Chondrocyte (in vitro differentiated cells): ENCODE measurements at regions not wholly inside any gene's neighbourhood (a gene's known extent, or its start where the extent isn't known, plus 50 kb on each side); places are given as distances from the start of the nearest gene placed in this dataset.

Experiments
- DNase-seq: peaks from one replicate; pipeline ENCODE4 v3.0.0; 2021; ENCODE audit warnings: mixed read lengths, low spot score
- H3K27ac Mint-ChIP-seq: one replicate; pipeline ENCODE4 v1.8.0; 2021; ENCODE audit warnings: mild to moderate bottlenecking, moderate library complexity, mixed read lengths; ENCODE audit not compliant: unreplicated experiment
- H3K27me3 Mint-ChIP-seq: 2 replicates; pipeline ENCODE4 v1.8.0; 2021; ENCODE audit warnings: low read depth, mixed read lengths
- H3K36me3 Mint-ChIP-seq: 2 replicates; pipeline ENCODE4 v1.8.0; 2021; ENCODE audit warnings: low read depth, mixed read lengths
- H3K4me1 Mint-ChIP-seq: 2 replicates; pipeline ENCODE4 v1.8.0; 2021; ENCODE audit warnings: low read depth, mild to moderate bottlenecking, mixed read lengths
- H3K4me3 Mint-ChIP-seq: one replicate; pipeline ENCODE4 v1.8.0; 2021; ENCODE audit warnings: mild to moderate bottlenecking, moderate library complexity, mixed read lengths; ENCODE audit not compliant: unreplicated experiment
- H3K9me3 Mint-ChIP-seq: 2 replicates; pipeline ENCODE4 v1.8.0; 2021; ENCODE audit warnings: low read depth, mixed read lengths
- TF ChIP-seq, protein P1 (sequence below): fragments of 200-600 bp; sonication (generic); IDR thresholded peaks from 2 replicates; pipeline ENCODE4 v1.5.0; 2021; ENCODE audit warnings: antibody characterized with exemption, mild to moderate bottlenecking, moderate library complexity

DNA sequence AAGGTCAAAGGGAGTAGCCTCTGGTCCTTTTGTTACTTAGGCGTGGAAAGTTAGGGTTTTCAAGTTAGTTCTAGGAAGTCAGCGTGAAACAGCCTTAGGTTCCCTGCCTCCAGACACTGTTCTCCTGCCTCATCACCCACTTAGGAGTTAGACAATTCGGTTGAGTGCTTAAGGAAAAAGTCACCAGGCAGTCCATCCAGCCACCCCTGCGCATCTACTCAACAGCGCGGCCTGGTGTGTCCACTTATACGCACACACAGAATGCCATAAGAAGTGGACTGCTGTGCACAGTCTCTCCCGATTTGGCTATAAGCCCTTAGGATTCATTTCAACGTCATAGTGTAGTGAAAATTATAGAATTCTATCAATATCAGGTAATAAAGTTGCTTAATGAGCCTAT, 470.8 kb upstream of the TNP1 start:
- no peaks in the 10 kb centered on the region for H3K27me3 Mint-ChIP-seq
- TF ChIP-seq, protein P1, sequence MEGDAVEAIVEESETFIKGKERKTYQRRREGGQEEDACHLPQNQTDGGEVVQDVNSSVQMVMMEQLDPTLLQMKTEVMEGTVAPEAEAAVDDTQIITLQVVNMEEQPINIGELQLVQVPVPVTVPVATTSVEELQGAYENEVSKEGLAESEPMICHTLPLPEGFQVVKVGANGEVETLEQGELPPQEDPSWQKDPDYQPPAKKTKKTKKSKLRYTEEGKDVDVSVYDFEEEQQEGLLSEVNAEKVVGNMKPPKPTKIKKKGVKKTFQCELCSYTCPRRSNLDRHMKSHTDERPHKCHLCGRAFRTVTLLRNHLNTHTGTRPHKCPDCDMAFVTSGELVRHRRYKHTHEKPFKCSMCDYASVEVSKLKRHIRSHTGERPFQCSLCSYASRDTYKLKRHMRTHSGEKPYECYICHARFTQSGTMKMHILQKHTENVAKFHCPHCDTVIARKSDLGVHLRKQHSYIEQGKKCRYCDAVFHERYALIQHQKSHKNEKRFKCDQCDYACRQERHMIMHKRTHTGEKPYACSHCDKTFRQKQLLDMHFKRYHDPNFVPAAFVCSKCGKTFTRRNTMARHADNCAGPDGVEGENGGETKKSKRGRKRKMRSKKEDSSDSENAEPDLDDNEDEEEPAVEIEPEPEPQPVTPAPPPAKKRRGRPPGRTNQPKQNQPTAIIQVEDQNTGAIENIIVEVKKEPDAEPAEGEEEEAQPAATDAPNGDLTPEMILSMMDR: peak; percentile 13
- H3K4me1 Mint-ChIP-seq: peaks cover 64% of the 10 kb centered on the region
- no peaks in the 10 kb centered on the region for H3K36me3 Mint-ChIP-seq
- no peaks in the 10 kb centered on the region for H3K9me3 Mint-ChIP-seq
- H3K4me3 Mint-ChIP-seq: no peak overlapping the region
- H3K27ac Mint-ChIP-seq: no peak overlapping the region
- no peak for DNase-seq

DNA sequence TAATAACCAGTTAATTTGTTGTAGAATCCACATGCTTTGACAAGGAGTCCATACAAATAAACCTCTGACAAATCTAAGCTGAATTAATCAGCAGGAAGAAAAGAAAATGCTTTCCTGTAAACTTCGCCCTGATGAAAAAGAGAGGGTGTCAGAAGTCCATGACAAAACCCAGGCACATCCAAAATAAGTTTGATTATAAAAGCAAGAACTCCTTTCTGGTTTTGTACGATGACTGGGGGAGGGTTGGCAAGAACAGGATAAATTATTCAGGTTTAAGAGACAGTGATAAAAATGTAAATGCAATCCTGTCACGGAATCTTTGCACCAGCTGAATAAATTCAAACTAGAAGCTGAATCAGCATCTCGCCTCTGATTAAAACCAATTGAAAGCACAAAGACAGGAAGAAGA, 469.2 kb upstream of the TNP1 start:
- peaks cover 4% of the 10 kb centered on the region for H3K9me3 Mint-ChIP-seq
- no peak for DNase-seq
- H3K27me3 Mint-ChIP-seq: no peaks in the 10 kb centered on the region
- H3K27ac Mint-ChIP-seq: peak overlapping the region; percentile 54
- peaks cover 3% of the 10 kb centered on the region for H3K36me3 Mint-ChIP-seq
- TF ChIP-seq, protein P1: no peak
- peaks cover 66% of the 10 kb centered on the region for H3K4me1 Mint-ChIP-seq
- H3K4me3 Mint-ChIP-seq: no peak overlapping the region

DNA sequence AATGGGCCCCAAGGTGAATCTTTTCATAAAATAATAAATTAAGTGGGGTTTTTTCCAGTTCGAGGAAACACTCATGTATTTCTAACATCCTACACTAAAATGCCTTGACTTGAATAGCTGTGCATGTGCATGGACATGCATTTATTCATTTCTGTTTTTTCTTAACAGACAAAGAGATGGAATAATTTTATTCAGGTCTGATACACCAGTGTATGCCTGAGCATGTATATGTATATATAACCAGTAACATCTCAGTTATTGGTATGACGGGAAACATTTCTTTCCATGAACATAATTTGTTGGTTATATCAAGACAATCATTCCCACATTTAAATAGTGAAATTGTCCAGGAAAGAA, 468.7 kb upstream of the TNP1 start:
- peaks cover 66% of the 10 kb centered on the region for H3K4me1 Mint-ChIP-seq

DNA sequence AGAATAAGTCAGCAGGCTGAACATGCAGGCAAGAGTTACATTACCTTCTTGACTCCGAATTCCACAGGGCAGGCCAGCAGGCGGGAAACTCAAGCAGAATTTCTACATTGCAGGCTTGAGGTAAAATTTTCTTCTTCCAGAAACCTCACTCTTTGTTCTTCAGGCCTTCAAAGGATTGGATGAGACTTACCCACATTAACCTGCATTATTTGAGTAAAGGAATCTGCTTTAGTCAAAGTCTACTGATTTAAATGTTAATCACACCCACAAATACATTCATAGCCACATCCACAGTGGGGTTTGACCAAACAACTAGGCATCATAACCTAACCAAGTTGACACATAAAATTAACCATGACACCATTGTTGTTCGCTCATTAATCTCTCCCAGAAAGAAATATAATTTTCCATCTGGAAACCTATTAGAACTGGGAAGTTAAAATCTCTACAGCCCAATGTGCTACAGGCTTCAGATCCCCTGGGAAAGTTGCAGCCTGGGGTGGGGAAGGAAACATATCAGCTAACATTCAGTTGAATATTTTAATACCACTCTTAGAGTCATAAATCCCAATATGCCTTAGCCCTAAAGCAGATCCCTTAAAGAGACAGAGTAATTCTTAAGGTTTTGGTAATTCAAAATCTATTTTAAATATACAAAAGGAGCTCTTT, 468.2 kb upstream of the TNP1 start:
- Mint-ChIP-seq H3K36me3 (peaks cover 6% of the 10 kb centered on the region), H3K4me1 (peaks cover 64% of the 10 kb centered on the region), H3K4me3 (no peak overlapping the region), H3K9me3 (peaks cover 9% of the 10 kb centered on the region), H3K27ac (no peak overlapping the region), H3K27me3 (no peaks in the 10 kb centered on the region)
- TF ChIP-seq, protein P1: no peak
- no peak for DNase-seq

More for the DNA sequence above, 468.7 kb upstream of the TNP1 start:
- Mint-ChIP-seq H3K36me3 (peaks cover 6% of the 10 kb centered on the region), H3K9me3 (peaks cover 9% of the 10 kb centered on the region), H3K27ac (no peak overlapping the region), H3K4me3 (no peak overlapping the region), H3K27me3 (no peaks in the 10 kb centered on the region)
- no peak for DNase-seq
- TF ChIP-seq, protein P1: no peak

DNA sequence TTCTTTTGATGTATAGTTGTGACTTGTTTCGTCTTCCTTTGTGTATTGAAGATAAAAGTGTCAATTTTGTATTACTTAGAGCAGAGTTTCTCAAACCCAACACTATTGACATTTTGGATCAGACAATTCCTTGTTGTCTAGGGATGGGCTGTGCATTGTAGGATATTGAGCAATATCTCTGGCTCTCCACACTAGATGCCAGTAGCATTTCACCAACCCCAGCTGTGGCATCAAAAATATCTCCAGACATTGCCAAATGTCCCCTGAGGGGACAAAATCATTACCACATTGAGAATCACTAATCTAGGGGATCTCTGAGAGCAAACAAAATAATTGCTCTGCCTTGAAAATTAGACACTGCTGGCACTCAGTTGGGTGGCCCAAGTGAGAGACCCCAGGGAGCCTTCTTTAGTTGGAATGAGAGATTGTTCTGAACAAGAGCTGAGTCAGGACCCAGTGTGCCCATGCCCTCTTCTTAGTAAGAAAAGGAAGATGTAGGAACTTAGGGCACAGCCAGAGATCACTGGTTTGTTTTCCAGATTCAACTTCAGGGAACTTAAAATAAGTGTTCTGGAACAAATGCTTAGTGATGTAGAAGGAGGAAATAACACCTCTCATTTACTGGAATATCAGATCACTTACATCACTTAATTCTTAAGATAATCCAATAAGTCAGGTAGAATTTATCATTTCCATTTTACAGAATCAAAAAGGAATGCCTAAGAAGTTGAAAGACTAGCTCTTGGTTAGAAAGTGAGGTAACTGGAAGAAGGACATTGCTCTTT, 466.6 kb upstream of the TNP1 start:
- peaks cover 6% of the 10 kb centered on the region for H3K36me3 Mint-ChIP-seq
- no peak for DNase-seq
- no peak overlapping the region for H3K4me3 Mint-ChIP-seq
- TF ChIP-seq, protein P1: no peak
- peaks cover 9% of the 10 kb centered on the region for H3K9me3 Mint-ChIP-seq
- H3K4me1 Mint-ChIP-seq: peaks cover 48% of the 10 kb centered on the region
- no peak overlapping the region for H3K27ac Mint-ChIP-seq
- no peaks in the 10 kb centered on the region for H3K27me3 Mint-ChIP-seq
